ENCODE measurements at regions not wholly inside any gene's neighbourhood (a gene's known extent, or its start where the extent isn't known, plus 50 kb on each side); places are given as distances from the start of the nearest gene placed in this dataset.

GRCh38 chr1:164233149-164233548 lies 325.8 kb upstream of the PBX1 start:
- TF ChIP-seq, protein P1, sequence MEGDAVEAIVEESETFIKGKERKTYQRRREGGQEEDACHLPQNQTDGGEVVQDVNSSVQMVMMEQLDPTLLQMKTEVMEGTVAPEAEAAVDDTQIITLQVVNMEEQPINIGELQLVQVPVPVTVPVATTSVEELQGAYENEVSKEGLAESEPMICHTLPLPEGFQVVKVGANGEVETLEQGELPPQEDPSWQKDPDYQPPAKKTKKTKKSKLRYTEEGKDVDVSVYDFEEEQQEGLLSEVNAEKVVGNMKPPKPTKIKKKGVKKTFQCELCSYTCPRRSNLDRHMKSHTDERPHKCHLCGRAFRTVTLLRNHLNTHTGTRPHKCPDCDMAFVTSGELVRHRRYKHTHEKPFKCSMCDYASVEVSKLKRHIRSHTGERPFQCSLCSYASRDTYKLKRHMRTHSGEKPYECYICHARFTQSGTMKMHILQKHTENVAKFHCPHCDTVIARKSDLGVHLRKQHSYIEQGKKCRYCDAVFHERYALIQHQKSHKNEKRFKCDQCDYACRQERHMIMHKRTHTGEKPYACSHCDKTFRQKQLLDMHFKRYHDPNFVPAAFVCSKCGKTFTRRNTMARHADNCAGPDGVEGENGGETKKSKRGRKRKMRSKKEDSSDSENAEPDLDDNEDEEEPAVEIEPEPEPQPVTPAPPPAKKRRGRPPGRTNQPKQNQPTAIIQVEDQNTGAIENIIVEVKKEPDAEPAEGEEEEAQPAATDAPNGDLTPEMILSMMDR (IDR thresholded peaks at IDR 0.05 in 2 of 3, conservative IDR thresholded peaks at IDR 0.05 in 1 of 3; ENCODE audit: control insufficient read depth in 2 of 3, extremely low read depth in 1 of 3, insufficient read depth in 1 of 3, low read depth in 3 of 3, low read length in 3 of 3), result no peak
- TF ChIP-seq JUNB (IDR thresholded peaks at IDR 0.05) (no peak), FOXM1 (IDR thresholded peaks at IDR 0.05; ENCODE audit: low read depth, low read length) (no peak), ZNF24 (IDR thresholded peaks at IDR 0.05) (no peak), IKZF1 (conservative IDR thresholded peaks at IDR 0.05) (no peak), POLR2AphosphoS5 (IDR thresholded peaks at IDR 0.05; ENCODE audit: low read length) (no peak), TAF1 (IDR thresholded peaks at IDR 0.05; ENCODE audit: borderline replicate concordance, low read depth, low read length) (no peak), GABPA (IDR thresholded peaks at IDR 0.05; ENCODE audit: low read depth) (no peak), POLR2A (IDR thresholded peaks at IDR 0.05; ENCODE audit: low read depth, low read length) (no peak), MYC (IDR thresholded peaks at IDR 0.05; ENCODE audit: insufficient read depth, insufficient read length, insufficient replicate concordance, low read length, severe bottlenecking) (no peak)
- TF ChIP-seq, protein P2, sequence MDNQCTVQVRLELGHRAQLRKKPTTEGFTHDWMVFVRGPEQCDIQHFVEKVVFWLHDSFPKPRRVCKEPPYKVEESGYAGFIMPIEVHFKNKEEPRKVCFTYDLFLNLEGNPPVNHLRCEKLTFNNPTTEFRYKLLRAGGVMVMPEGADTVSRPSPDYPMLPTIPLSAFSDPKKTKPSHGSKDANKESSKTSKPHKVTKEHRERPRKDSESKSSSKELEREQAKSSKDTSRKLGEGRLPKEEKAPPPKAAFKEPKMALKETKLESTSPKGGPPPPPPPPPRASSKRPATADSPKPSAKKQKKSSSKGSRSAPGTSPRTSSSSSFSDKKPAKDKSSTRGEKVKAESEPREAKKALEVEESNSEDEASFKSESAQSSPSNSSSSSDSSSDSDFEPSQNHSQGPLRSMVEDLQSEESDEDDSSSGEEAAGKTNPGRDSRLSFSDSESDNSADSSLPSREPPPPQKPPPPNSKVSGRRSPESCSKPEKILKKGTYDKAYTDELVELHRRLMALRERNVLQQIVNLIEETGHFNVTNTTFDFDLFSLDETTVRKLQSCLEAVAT (IDR thresholded peaks at IDR 0.05), result no peak
- TF ChIP-seq, protein P3, sequence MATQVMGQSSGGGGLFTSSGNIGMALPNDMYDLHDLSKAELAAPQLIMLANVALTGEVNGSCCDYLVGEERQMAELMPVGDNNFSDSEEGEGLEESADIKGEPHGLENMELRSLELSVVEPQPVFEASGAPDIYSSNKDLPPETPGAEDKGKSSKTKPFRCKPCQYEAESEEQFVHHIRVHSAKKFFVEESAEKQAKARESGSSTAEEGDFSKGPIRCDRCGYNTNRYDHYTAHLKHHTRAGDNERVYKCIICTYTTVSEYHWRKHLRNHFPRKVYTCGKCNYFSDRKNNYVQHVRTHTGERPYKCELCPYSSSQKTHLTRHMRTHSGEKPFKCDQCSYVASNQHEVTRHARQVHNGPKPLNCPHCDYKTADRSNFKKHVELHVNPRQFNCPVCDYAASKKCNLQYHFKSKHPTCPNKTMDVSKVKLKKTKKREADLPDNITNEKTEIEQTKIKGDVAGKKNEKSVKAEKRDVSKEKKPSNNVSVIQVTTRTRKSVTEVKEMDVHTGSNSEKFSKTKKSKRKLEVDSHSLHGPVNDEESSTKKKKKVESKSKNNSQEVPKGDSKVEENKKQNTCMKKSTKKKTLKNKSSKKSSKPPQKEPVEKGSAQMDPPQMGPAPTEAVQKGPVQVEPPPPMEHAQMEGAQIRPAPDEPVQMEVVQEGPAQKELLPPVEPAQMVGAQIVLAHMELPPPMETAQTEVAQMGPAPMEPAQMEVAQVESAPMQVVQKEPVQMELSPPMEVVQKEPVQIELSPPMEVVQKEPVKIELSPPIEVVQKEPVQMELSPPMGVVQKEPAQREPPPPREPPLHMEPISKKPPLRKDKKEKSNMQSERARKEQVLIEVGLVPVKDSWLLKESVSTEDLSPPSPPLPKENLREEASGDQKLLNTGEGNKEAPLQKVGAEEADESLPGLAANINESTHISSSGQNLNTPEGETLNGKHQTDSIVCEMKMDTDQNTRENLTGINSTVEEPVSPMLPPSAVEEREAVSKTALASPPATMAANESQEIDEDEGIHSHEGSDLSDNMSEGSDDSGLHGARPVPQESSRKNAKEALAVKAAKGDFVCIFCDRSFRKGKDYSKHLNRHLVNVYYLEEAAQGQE (IDR thresholded peaks at IDR 0.05; ENCODE audit: low read depth, low read length), result no peak
- TF ChIP-seq, protein P4, sequence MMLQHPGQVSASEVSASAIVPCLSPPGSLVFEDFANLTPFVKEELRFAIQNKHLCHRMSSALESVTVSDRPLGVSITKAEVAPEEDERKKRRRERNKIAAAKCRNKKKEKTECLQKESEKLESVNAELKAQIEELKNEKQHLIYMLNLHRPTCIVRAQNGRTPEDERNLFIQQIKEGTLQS (IDR thresholded peaks at IDR 0.05; ENCODE audit: borderline replicate concordance, extremely low read depth, low read depth, low read length), result no peak
